Uterus (tissue), 2 donors: ENCODE measurements at regions not wholly inside any gene's neighbourhood (a gene's known extent, or its start where the extent isn't known, plus 50 kb on each side); places are given as distances from the start of the nearest gene placed in this dataset.

Experiments
- POLR2A ChIP-seq, 2 donors: fragments of 450-650 bp; IDR thresholded peaks; one replicate each; pipeline ENCODE4 v1.6.1; 2016; ENCODE audit warnings: antibody characterized with exemption in 2 of 2, mild to moderate bottlenecking in 1 of 2, moderate library complexity in 1 of 2
- TF ChIP-seq, protein P1 (sequence below), 4 experiments: fragments of 200-600 bp in 2 of 4; fragments of 450-650 bp in 2 of 4; sonication (generic) in 2 of 4; IDR thresholded peaks; one replicate each; pipeline ENCODE4 v1.5.1; 2016 to 2019; ENCODE audit warnings: antibody characterized with exemption in 4 of 4, mild to moderate bottlenecking in 2 of 4, moderate library complexity in 1 of 4

DNA sequence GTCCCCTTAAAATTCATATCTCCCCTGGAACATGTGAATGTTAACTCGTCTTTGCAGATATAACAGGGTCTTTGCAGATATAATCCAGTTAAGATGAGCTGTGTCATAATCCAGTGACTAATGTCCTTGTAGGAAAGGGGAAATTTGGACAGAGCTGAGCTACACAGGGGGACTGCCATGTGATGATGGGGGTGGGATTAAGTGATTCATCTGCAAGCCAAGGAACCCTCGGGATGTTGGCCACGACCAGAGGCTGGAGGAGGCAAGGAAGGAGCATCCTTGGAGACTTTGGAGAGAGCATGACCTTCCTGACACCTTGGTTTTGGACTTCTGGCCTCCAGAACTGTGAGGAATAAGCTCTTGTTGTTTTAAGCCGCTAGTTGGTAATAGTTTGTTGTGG, 153.9 kb upstream of the PCBD1 start:
- no peak for TF ChIP-seq POLR2A (IDR thresholded peaks at IDR 0.05)
- TF ChIP-seq, protein P1, sequence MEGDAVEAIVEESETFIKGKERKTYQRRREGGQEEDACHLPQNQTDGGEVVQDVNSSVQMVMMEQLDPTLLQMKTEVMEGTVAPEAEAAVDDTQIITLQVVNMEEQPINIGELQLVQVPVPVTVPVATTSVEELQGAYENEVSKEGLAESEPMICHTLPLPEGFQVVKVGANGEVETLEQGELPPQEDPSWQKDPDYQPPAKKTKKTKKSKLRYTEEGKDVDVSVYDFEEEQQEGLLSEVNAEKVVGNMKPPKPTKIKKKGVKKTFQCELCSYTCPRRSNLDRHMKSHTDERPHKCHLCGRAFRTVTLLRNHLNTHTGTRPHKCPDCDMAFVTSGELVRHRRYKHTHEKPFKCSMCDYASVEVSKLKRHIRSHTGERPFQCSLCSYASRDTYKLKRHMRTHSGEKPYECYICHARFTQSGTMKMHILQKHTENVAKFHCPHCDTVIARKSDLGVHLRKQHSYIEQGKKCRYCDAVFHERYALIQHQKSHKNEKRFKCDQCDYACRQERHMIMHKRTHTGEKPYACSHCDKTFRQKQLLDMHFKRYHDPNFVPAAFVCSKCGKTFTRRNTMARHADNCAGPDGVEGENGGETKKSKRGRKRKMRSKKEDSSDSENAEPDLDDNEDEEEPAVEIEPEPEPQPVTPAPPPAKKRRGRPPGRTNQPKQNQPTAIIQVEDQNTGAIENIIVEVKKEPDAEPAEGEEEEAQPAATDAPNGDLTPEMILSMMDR (IDR thresholded peaks at IDR 0.05), result no peak
